GM12873 (cell line): ENCODE measurements at regions not wholly inside any gene's neighbourhood (a gene's known extent, or its start where the extent isn't known, plus 50 kb on each side); places are given as distances from the start of the nearest gene placed in this dataset.

ENCODE experiments used
- TF ChIP-seq, protein P1 (sequence below): IDR thresholded peaks from 2 replicates; pipeline ENCODE4 v1.5.1; 2012; ENCODE audit warnings: low read depth, mild to moderate bottlenecking, moderate library complexity, low read length, control low read depth; ENCODE audit not compliant: insufficient read depth; ENCODE audit errors: missing control alignments

DNA sequence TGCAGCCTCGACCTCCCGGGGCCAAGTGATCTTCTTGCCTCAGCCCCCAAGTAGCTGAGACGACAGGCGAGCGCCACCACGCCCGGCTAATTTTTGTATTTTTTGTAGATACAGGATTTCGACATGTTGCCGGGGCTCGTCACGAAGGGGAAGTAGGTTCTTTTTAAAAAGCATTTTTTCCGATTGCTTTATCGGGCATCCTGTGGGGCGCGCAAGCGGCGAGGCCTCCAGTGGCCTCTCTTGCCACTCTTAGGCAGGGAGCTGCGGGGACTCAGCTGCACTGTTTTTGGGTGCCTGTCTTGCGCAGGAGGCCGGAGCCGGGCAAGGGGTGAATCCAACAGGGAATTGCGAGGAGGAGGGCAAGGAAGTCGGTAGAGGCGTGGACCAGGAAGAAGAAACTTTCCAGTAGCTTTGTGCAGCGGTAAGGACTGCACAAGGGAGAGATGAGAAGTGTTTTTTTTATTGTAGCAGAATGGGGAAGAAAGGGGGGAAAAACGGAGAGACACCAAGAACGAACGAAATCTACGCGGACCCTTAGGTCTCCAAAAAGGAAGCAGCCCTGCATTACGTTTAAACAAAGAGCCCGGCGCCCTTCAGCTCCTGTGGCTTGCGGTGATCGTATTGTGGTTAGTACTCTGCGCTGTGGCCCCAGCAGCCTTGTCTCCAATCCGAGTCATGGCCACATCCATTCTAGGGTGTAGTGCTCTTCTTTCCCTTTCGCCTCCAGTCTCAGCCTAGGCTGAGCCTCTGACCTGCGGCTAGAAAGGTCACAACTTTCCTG, 164.8 kb downstream of the PPIAL4G start:
- TF ChIP-seq, protein P1, sequence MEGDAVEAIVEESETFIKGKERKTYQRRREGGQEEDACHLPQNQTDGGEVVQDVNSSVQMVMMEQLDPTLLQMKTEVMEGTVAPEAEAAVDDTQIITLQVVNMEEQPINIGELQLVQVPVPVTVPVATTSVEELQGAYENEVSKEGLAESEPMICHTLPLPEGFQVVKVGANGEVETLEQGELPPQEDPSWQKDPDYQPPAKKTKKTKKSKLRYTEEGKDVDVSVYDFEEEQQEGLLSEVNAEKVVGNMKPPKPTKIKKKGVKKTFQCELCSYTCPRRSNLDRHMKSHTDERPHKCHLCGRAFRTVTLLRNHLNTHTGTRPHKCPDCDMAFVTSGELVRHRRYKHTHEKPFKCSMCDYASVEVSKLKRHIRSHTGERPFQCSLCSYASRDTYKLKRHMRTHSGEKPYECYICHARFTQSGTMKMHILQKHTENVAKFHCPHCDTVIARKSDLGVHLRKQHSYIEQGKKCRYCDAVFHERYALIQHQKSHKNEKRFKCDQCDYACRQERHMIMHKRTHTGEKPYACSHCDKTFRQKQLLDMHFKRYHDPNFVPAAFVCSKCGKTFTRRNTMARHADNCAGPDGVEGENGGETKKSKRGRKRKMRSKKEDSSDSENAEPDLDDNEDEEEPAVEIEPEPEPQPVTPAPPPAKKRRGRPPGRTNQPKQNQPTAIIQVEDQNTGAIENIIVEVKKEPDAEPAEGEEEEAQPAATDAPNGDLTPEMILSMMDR = no peak

DNA sequence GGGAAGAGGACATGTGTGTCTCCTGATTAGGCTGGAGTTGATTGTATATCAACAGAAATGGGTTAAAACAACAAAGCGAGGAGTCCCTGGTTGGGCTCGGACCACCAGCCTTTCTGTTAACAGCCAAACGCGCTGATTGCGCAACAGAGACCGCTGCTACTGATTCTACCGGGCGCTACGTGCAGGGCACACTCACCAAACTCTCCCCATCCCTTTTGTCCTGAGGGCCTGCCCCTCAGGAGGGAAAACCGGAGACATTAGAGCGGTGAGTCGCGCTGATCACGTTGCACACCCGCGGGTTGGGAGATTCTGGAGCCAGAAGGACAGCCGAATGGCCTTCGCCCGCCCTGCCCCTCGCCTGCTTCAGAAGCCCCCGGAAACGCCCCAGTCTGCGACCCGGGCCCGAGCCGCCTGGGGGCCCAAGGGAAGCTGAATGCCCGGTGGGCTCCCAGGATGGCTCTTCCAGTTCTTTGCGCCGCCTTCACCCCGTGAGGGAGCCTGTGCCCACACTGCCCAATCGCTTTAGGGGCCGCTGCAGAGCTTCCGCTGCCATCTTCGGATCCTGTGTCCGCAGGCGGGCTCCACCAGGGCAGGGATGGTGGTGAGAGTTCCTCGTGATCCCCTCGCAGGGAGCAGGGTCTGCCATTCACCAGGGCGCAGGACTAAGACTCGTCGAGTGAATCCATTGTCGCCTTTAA, 165.4 kb upstream of the NBPF11 start:
- TF ChIP-seq, protein P1 = no peak

DNA sequence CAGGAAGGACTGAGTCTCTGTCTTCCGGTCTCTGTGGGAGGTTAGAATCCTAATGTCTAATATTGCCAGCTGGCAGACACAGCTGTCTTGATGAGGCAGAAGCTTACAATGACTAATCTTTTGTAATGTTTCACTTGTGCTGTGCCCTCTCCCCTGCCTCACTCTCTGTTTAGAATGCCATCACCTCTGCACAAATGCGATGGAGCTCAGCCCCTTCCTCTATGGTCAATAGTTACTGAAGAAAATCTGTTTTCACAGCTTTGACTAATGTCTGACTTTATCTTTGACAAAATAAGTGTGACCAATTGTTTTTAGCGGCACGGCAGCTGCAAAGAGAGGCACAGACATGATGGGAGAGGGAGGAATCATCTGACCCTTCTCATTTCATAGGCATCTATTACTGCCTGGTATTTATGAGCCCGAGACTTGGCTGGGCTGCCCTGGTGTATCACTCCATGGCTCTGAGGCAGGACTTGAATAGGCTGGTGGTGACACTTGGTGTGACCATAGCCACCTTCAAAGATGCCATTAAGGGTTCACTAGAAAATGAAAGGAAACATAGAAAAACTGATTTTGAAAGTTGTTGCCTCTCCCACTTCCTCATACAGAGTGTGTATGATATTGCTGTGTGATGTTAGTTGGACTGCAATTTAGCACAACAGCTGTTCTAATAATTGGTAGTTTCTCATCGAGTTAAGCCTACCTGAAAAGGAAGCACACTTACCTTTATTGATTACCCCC, 163.2 kb upstream of the NBPF11 start:
- TF ChIP-seq, protein P1 = no peak

DNA sequence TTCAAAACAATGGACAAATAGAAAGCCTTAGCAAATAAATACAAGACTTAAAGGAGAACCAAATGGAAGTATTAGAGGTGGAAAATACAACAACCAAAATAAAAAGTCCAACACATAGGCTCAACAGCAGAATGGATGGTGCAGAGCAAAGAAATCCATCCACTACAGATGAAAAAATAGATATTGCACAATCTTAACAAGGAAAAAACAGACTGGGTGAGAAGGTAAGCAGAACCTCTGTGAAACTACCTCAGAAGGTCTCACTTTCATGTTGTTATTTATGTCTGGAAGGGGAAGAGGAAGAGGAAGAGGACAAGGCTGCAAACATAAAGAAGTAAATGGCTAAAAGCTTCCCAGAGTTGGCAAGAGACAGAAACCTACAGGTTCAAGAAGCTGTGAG, 158.7 kb upstream of the NBPF11 start:
- TF ChIP-seq, protein P1 = no peak

DNA sequence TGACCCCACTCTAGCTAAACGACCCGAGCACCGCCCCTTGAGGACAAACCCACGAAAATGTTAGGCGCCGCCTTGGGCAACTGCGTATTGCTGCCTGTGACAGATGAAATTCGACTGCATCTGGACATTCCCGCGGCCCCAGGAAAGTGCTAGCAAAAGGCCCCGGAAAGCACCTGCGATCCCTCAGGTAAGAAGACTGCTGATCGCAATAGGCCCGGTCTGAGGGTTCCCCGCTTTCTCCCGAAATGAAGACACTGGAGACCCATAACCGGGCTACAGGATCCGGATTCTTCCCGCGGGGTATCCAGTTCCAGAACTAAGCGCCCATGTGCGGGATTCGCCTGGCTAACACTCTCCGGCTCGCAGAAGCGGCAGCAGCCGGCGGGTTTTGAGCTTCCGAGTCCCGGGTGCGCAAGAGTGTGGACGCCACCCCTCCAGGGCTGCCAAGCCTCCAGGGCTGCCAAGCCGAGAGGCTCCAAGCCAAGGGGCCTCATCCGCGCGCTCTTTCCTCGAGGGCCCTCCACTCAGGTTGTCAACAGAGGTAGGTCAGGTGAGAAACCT, 157.9 kb upstream of the NBPF11 start:
- TF ChIP-seq, protein P1 = no peak

DNA sequence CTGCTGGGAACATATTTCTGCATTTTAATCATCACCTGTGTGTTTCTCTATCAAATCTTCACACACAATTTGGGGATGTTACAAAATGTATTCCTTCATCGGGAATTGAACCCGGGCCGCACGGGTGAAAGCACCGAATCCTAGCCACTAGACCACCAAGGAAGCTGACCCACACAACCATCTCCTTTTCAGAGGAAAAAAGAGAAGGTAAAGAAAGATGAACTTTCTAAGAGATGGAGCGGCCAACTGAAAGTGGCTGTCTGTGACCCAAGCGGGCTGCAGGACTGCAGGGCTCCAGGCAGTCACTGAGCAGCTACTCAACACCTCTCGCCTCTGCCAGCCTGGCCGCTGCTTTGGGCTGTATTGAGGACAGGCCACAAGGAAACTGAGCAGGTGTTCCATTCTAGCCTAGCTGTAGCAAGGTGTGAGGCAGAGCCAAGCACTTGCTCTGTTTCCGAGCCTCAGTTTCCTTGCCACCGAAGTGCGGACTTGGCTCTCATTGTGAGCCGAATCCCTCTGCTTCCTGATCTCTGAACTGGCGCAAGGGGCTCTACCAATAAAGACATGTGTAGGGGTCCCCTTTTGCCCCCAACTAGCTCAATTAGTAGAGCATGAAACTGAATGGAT, 156.9 kb upstream of the NBPF11 start:
- TF ChIP-seq, protein P1 = no peak
